Nephron (organoid): ENCODE measurements at regions not wholly inside any gene's neighbourhood (a gene's known extent, or its start where the extent isn't known, plus 50 kb on each side); places are given as distances from the start of the nearest gene placed in this dataset.

ENCODE experiments used
- H3K27ac Mint-ChIP-seq, 3 experiments: 2 replicates each; pipeline ENCODE4 v1.8.0; 2020; ENCODE audit warnings: mixed read lengths in 3 of 3, mild to moderate bottlenecking in 2 of 3, moderate library complexity in 1 of 3
- H3K27me3 Mint-ChIP-seq: 2 replicates; pipeline ENCODE4 v1.8.0; 2021; ENCODE audit warnings: low read depth, mild to moderate bottlenecking, moderate library complexity, mixed read lengths
- H3K36me3 Mint-ChIP-seq: 2 replicates; pipeline ENCODE4 v1.8.0; 2020; ENCODE audit warnings: low read depth, mixed read lengths
- H3K4me1 Mint-ChIP-seq: 2 replicates; pipeline ENCODE4 v1.8.0; 2020; ENCODE audit warnings: mixed read lengths
- H3K4me3 Mint-ChIP-seq, 3 experiments: 2 replicates each; pipeline ENCODE4 v1.8.0; 2020; ENCODE audit warnings: mild to moderate bottlenecking in 3 of 3, mixed read lengths in 3 of 3, moderate library complexity in 2 of 3
- H3K9me3 Mint-ChIP-seq: 2 replicates; pipeline ENCODE4 v1.8.0; 2020; ENCODE audit warnings: mixed read lengths
- TF ChIP-seq, protein P1 (sequence below), 3 experiments: fragments of 200-600 bp; sonication (generic); IDR thresholded peaks; one replicate each; pipeline ENCODE4 v1.5.0; 2021; ENCODE audit warnings: antibody characterized with exemption in 3 of 3; ENCODE audit not compliant: unreplicated experiment in 3 of 3

DNA sequence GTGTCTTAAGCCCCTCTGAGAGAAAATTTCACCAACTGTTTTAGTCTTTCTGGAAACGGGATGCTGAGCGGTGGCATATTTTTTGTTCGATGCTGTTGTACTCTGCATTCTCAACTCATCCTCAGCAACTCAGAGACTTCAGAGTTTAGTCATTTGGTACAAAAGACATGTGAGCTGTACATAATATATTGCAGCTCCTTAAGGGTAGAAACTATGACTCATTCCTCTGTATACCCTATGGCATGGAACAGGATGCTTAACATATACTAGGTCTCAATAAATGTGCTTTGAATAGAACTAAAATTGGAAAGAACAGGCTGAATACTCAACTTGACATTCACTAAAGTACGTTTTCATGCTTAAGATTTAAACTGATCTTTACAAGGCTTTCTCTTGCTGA is 130.5 kb upstream of the SLITRK2 start:
- Mint-ChIP-seq H3K4me3 (no peak overlapping the region), H3K27ac (no peak overlapping the region), H3K9me3 (peaks cover 3% of the 10 kb centered on the region), H3K36me3 (no peaks in the 10 kb centered on the region), H3K4me1 (no peaks in the 10 kb centered on the region), H3K27me3 (no peaks in the 10 kb centered on the region)
- TF ChIP-seq, protein P1, sequence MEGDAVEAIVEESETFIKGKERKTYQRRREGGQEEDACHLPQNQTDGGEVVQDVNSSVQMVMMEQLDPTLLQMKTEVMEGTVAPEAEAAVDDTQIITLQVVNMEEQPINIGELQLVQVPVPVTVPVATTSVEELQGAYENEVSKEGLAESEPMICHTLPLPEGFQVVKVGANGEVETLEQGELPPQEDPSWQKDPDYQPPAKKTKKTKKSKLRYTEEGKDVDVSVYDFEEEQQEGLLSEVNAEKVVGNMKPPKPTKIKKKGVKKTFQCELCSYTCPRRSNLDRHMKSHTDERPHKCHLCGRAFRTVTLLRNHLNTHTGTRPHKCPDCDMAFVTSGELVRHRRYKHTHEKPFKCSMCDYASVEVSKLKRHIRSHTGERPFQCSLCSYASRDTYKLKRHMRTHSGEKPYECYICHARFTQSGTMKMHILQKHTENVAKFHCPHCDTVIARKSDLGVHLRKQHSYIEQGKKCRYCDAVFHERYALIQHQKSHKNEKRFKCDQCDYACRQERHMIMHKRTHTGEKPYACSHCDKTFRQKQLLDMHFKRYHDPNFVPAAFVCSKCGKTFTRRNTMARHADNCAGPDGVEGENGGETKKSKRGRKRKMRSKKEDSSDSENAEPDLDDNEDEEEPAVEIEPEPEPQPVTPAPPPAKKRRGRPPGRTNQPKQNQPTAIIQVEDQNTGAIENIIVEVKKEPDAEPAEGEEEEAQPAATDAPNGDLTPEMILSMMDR (IDR thresholded peaks at IDR 0.05; ENCODE audit: unreplicated experiment in 3 of 3): no peak

DNA sequence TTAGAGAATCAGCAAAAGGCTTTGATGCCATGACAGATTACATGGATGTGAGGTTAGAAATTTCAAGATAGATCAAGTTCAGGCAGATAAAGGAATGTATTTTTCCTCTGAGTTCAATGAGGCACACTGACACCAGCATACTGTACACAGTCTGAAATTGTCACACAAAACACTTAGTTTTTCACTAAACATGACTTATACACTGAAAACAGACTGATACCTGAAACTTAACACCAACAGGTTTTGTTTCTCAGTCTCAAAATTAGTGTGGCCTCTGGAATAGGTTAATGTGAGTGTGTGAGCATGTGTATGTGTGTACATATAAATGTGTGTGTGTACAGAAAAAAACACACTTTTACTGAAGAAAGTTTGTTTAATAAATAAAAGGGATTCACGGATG is 129.9 kb upstream of the SLITRK2 start:
- Mint-ChIP-seq H3K27me3 (no peaks in the 10 kb centered on the region), H3K4me1 (peaks cover under 1% of the 10 kb centered on the region), H3K36me3 (no peaks in the 10 kb centered on the region)

DNA sequence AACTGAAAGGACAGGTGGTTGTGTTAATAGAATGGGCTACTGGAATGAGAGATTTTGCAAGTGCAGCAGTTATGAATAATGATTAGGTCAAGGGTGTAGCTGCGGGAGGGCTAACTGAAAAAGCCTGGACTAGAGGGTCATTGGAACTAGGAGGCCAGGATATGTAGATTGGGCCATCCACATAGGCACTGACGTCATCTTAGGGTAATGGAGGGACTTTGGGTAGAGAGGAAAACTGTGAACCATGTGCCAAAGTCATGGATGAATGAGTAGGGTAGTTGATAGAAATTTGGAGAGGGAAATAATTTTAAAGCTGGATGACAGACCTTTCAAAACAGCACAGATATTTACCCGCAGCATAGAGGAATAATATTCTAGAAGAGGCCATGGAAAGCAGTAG is 123.6 kb upstream of the SLITRK2 start:
- Mint-ChIP-seq H3K27ac (no peak overlapping the region), H3K4me1 (peaks cover 4% of the 10 kb centered on the region), H3K36me3 (no peaks in the 10 kb centered on the region), H3K9me3 (peaks cover 7% of the 10 kb centered on the region), H3K4me3 (no peak overlapping the region), H3K27me3 (no peaks in the 10 kb centered on the region)
- TF ChIP-seq, protein P1 (IDR thresholded peaks at IDR 0.05; ENCODE audit: unreplicated experiment in 3 of 3): no peak

More for the DNA sequence above, 129.9 kb upstream of the SLITRK2 start:
- peaks cover 3% of the 10 kb centered on the region for H3K9me3 Mint-ChIP-seq
- H3K27ac Mint-ChIP-seq: no peak overlapping the region
- TF ChIP-seq, protein P1 (IDR thresholded peaks at IDR 0.05; ENCODE audit: unreplicated experiment in 3 of 3): no peak
- no peak overlapping the region for H3K4me3 Mint-ChIP-seq

DNA sequence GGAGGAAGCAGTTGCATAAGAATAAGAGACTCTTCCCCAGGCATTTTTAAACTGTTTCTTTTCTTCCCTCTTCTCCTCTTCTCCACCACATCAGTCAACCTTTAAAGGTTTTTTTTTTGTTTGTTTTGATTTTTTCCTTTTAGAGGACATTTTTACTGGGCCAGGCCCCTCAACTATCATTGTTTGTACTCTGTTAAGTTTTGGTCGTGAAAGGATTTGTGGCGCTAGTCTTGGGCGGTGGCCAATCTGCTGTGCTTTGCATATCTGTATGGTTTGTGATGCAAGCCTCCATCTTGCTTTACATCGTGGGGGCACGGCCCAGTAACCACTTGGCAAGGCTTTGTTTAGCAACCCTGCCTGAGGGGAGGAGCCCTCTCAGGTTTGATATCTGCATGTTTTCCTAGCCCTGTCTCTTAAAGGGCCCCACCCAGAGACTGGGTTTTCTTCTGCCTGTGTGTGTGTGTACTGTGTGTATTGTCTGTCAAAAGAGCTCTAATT is 101.9 kb upstream of the SLITRK2 start:
- TF ChIP-seq, protein P1 (IDR thresholded peaks at IDR 0.05; ENCODE audit: unreplicated experiment in 3 of 3): no peak
- no peak overlapping the region for H3K4me3 Mint-ChIP-seq
- H3K9me3 Mint-ChIP-seq: peaks cover 10% of the 10 kb centered on the region
- no peaks in the 10 kb centered on the region for H3K36me3 Mint-ChIP-seq
- no peaks in the 10 kb centered on the region for H3K4me1 Mint-ChIP-seq
- no peak overlapping the region for H3K27ac Mint-ChIP-seq
- H3K27me3 Mint-ChIP-seq: no peaks in the 10 kb centered on the region

DNA sequence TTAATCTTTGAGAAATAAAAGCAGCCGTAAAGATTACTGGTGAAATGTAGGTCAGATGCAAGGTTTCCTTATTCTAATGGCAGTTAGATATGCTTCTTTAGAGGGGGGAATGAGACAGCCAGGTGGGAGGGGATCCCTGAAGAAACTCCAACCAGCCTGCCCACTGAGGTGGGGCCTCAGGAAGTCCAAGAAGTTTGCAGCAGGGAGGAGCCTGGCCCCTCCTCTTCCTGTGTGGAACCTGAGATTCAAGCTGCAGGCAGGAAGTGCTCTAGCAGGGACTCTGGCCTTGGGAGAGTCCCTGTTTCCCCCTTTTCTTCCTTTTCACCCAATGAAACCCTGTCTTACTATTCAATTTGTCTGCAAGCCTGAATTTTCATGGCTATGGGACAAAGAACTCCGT is 101.4 kb upstream of the SLITRK2 start:
- Mint-ChIP-seq H3K36me3 (no peaks in the 10 kb centered on the region), H3K4me3 (no peak overlapping the region), H3K27me3 (no peaks in the 10 kb centered on the region), H3K4me1 (no peaks in the 10 kb centered on the region), H3K9me3 (peaks cover 10% of the 10 kb centered on the region), H3K27ac (no peak overlapping the region)
- TF ChIP-seq, protein P1 (IDR thresholded peaks at IDR 0.05; ENCODE audit: unreplicated experiment in 3 of 3): no peak

DNA sequence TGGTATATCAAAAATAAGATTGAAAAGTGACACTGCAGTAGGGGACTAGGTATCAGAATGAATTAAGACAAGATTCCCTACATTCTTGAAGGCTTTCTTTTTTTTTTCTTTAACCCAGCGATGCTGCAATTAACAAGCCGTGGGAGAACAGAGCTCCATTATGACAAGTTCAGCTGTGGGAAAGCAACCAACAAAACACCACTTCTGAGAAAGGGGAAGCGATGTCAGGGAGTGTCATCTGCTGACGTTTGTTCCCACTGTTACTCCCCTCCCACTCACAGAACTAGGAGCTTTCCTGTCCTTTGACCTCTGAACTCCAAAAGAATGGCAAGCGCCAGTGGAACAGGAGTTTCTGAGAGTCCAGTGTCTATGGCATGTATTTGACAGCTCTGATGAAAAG is 90.2 kb upstream of the SLITRK2 start:
- Mint-ChIP-seq H3K9me3 (peaks cover 2% of the 10 kb centered on the region), H3K27ac (no peak overlapping the region), H3K27me3 (no peaks in the 10 kb centered on the region), H3K4me3 (no peak overlapping the region), H3K4me1 (peaks cover 5% of the 10 kb centered on the region), H3K36me3 (no peaks in the 10 kb centered on the region)
- TF ChIP-seq, protein P1 (IDR thresholded peaks at IDR 0.05; ENCODE audit: unreplicated experiment in 3 of 3): no peak
